HG03571 (cell line): ENCODE measurements at regions not wholly inside any gene's neighbourhood (a gene's known extent, or its start where the extent isn't known, plus 50 kb on each side); places are given as distances from the start of the nearest gene placed in this dataset.
"Not testable (repeated sequence)": the region's sequence is repeated elsewhere in the genome, so short reads cannot be mapped to it uniquely, and the experiment has no call there.

Experiments used
- ATAC-seq: cut with Tn5 transposase; IDR thresholded peaks from one replicate; pipeline ENCODE4 v1.9.1; 2021; ENCODE audit not compliant: unreplicated experiment

DNA sequence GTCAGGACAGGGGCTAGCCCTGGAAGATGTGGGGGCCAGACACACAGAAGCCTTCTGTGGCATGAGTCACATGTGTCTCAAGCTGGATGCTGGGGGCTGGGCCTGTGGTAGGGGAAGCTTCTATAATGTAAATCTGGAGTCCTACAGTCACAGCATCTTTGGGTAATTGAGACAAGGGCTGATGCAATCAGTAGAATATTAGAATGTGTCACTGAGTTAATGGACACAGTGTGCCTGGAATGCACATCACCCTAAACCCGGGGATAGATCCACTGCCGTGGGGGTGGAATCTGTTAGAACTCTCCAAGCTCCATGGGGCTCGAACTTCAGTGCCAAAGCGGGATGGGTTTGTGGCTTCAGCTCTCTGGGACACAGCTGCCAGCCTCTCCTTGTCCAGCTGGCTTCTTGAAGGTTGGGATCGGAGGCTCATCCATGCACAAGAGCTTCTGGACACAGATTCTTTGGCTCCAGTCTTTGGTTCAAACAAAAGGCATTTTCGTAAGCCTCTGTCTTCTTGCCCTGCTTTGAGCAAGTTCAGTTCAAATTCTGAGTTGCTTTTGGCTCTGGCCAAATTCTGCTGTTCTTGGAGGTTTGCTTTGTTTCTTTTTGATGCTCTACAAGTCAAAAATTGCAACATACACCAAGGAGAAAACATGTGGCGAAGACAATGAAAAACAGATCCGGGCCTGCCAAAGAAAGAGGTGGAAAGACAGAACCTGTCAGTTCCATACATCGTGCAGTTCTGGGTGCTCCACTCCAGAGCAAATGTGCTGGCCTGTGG lies 194.8 kb upstream of the ZNF32 start:
- ATAC-seq, result no peak

DNA sequence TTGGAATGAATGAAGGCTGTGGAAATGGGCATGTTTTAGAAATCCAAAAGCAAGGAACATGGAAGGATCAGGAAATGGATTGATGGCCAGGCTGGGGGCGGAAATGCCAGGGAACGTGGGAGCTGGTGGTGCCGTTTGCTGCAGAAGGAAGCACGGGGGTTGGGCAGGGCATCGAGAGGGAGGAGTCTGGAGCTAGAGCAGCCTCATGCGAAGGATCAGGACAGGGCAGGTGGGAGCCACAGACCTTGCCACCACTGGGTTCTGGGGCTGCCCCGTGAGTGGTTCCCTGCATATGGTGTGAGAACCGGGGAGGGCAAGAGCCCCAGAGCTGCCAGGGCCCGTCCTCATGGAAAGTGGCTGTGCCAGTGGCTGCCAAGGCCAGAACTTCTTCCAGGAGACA lies 193.8 kb upstream of the ZNF32 start:
- ATAC-seq, result no peak

DNA sequence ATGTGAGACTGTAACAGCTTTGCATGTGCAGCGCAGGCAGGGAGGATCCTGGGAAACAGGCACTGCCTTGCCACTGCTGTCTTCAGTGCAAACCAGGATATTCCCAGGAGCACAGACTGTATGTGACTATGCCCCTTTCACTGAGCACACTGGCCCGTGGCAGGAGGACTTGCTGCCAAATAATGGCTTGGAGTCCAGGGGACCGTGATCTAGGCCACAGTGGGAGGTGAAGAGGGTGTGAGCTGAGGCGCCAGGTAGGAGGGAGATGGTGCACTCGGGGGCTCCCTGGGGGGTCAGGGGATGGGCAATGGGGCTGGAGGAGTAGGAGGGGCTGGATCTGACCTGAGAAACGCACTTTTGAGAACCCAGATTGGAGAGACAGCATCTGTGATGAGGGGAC lies 193.4 kb upstream of the ZNF32 start:
- no peak for ATAC-seq

DNA sequence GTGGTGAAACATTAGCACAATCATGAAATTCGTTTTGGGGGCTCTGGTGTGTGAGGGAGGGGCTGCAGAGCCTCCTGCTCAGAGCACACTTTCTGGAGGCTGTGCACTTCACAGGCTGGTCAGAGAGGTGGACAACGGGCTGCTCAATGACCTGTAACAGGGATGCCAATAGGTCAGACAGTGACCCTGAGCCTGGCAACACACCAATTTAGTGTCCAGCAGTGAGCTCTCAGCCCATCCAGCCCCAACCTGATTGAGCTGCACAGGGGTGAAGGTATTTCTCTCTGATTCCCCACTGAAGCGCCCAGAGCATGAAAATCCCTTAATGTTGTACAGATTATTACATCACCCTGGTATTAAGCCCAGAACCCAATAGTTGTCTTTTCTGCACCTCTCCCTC lies 191.3 kb upstream of the ZNF32 start:
- ATAC-seq, result no peak

DNA sequence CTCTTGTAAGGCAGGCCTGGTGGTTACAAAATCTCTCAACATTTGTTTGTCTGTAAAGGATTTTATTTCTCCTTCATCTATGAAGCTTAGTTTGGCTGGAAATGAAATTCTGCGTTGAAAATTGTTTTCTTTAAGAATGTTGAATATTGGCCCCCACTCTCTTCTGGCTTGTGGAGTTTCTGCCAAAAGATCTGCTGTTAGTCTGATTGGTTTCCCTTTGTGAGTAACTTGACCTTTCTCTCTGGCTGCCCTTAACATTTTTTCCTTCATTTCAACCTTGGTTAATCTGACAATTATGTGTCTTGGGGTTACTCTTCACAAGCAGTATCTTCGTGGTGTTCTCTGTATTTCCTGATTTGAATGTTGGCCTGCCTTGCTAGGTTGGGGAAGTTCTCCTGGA lies 186.1 kb upstream of the ZNF32 start:
- not testable (repeated sequence) for ATAC-seq

DNA sequence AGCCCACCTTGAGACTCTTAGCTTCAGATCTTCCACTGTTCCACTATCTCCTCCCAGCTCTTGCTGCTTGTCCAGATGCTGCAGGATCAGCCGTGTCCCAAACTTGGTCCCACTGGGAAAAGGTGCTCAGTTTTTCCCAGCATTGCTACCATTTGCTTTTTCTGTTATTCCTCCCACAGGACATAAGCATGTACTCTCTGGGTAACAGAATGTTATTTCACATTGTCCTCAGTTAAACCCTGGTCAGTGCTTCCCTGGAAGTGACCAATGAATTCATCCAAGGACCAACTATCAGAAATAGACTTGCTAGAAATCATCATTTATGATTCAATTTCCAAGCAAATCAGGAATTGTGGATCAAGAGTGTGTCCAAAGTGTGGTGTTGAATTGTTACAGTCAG lies 179.2 kb upstream of the ZNF32 start:
- no peak for ATAC-seq

DNA sequence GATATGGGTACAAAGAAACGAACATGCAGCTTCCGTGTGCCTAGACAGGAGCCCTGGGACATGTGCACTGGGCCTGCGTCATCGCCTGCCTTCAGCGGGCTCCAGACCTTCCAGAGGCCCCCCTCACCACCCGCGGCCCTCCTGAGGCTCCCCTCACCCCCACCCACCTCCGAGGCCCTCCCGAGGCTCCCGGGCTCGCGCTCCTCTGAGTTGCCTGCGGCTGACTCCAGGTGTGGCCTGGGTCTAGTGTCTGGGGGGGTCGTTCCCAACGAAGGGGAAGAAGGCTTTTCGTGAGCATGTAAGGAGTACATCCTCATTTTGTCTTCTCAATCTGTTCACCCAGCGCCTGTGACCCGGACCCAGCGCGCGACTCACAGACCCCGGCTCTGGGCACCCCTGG lies 177.3 kb upstream of the ZNF32 start:
- no peak for ATAC-seq

GRCh38 chr10:43825421-43825820 lies 176.7 kb upstream of the ZNF32 start:
- no peak for ATAC-seq

DNA sequence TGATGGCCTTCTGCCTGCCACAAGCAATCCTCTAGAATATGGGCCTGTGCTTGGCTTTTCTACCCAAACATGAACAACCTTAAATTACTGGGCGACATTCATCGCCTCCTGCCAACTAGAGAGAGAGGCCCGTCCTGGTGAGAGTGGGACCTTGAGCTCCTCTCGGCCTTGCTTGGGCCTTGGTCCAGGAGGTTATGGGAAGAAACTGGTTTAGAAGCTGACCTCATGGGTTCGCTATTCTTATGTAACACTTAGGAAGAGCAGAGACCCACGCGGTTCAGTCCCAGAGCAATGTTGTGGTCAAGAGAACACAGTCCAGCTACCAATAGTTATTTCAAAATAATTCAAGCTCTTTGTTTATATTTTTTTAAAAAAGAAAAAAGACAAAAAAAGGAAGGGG lies 176.3 kb upstream of the ZNF32 start:
- no peak for ATAC-seq

DNA sequence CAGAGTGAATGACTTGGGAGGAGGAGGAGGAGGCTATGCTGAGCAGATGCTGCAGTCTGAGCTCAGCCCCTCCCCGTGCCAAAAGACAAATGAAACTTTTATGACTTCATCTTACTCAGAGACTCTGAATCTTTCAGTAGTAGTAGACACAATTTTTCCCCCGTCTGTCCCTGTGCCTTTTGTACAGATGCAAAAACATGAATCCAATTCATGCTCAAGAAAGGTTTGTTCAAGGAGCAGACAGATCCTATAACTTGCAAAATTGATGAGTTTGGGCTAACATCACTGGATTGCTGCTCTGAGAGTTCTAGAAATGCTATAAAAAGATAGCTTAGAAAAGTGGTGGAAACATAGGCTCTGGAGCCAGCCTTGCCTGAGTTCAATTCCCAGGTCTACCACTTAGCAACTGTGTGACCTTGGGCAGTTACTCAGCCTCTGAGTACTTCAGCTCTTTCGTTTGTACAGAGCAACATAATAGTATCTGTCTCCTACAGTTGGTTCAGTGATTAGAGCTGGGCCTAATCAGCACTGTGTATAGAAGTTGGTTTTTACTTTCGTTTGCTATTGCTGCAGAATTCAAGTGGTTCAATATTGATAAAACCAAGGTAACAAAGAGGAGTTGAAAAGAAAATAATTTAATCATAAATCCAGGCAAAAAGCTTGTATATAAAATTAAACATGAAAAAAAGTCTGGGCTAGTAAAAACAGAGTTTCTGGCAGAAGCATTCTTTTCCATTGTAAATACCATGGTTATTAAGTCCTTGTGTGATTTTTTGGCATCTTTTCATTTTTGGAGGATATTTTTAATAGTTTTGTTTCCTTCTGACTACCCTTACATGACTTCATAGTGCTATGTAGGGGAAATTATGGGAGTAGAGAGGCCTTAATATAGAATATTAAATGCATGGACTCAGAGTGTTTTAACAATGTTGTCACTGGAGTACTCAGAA lies 174.2 kb upstream of the ZNF32 start:
- no peak for ATAC-seq

DNA sequence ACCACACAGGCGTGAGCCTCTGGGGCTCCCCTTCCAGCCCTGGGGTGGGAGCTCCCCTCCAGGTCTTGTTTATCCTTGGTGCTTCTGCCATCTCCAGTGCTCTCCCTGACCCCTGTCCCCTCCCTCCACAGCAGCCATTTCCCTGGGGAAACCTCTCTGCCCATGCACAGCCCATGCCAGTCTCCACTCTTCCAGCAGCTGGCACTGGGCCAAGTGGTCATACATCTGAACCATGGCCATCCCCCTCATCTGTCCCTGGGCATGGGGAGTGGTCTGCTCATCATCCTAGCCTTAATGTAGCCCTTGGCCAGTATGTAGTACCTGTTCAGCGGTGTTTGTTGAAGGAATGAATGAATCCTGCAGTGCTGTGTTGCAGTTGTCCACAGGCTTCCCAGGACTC lies 172.4 kb upstream of the ZNF32 start:
- no peak for ATAC-seq

DNA sequence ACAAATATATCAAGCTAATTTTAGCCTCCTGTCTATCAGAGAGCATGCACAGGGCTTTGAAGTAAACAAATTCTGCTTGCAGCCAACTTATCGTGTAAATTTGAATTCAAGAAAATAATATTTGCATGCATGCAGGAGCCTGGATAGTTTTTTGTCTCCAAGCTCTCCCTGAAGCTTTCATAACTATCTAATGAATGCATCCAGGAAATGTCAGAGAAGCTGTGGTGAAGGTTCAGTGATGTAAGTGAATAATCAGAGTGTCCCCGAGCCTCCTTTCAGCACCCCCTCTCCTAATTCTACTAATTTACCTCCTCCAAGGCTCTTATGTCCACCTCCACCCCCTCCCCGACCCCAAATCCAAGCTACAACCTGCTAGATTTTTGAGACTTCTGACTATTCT lies 172.0 kb upstream of the ZNF32 start:
- ATAC-seq, result no peak

- ATAC-seq, result no peak
Observed at GRCh38 chr10:43819464-43820230, 171.0 kb upstream of the ZNF32 start.

GRCh38 chr10:43818687-43819086 lies 170.0 kb upstream of the ZNF32 start:
- ATAC-seq, result no peak

- ATAC-seq, result no peak
Observed at GRCh38 chr10:43817368-43817767, 168.7 kb upstream of the ZNF32 start.

DNA sequence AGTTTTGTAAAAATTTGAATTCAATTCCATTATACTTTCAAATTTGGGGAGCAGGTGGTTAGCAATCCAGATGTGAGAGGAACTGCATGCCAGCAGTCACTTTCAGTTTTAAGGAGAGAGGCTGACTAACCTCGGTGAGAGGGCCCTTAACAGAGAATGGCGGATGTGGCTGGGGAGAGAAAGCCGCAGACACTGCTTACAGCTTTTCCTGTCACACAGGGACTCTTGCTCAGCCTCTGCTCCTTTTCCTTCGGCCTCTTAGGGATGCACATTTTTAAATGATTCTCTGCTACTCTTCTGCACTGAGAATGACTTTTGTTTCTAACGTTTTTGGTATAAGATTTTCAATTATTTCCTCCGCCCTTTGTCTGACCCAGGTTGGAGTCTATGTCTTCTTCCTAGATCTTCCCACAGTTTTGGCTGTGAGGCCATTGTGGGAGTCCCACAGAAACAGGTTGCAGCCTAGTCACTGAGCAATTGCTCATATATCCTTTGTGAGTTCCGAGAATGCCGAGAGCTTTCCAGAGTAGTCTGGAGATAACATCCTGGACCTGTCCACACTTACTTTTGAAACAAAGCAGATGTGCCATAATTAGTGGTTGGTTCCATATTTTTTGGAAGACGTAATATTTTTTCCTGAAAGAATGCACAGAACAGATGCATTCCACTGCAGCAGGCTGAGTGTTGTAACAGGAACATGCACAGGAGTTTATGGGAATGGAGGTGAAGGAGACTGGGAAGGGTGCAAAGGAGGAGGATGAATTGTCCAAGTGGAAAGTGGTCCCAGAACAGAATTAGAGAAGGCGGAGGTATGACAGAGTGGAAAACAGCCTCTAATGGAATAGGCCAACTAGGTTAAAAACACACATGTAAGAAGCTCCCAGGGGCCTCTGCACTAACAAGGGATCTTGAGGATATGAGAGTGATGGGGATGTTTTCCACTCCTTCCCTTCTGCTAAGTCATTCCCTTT lies 168.0 kb upstream of the ZNF32 start:
- ATAC-seq, result peak; percentile 99

GRCh38 chr10:43815181-43815885 lies 166.7 kb upstream of the ZNF32 start:
- ATAC-seq, result no peak

- no peak for ATAC-seq
Observed at GRCh38 chr10:43814663-43815062, 166.0 kb upstream of the ZNF32 start.

DNA sequence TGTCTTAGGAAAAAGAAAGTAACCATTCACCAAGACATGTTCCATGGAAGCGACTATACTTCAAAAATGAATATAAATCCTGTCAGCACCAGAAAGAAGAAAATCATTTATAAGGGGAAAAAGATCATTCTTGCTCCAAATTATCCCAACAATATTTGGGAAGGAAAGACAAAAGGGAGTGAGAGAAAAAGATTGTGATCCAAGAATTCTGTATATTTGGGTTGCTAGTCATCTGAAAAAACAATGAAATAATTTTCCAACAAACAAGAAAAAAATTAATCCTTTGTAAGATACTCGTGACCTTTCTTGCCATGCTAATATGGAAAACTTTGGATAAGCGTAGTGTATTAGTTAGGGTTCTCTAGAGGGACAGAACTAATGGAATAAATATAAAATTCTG lies 163.2 kb upstream of the ZNF32 start:
- no peak for ATAC-seq
